ENCODE measurements at regions not wholly inside any gene's neighbourhood (a gene's known extent, or its start where the extent isn't known, plus 50 kb on each side); places are given as distances from the start of the nearest gene placed in this dataset.

- no peaks in the 10 kb centered on the region for H3K9me3 ChIP-seq
- H3K27me3 ChIP-seq, result no peaks in the 10 kb centered on the region
- TF ChIP-seq EP300 (IDR thresholded peaks at IDR 0.05) (no peak), POLR2AphosphoS5 (IDR thresholded peaks at IDR 0.05) (no peak), POLR2A (IDR thresholded peaks at IDR 0.05; ENCODE audit: low read depth) (no peak), CTCF (IDR thresholded peaks at IDR 0.05) (no peak)
- 64% methylated on average over 4 of the region's 4 CpGs for WGBS
- no peak overlapping the region for H3K4me3 ChIP-seq
- DNase-seq (ENCODE audit: extremely low spot score), result no peak
- no peak overlapping the region for H3K27ac ChIP-seq (replicated peaks in 1 of 4)
- peaks cover 0 to 10% (median under 1%) of the 10 kb centered on the region in 4 donors for H3K4me1 ChIP-seq
- H3K36me3 ChIP-seq, result no peaks in the 10 kb centered on the region
- intact Hi-C loops (cut with DNase I), result no loop called here
These were observed 237.3 kb upstream of the TUT7 start for GRCh38 chr9:86591472-86591871.

DNA sequence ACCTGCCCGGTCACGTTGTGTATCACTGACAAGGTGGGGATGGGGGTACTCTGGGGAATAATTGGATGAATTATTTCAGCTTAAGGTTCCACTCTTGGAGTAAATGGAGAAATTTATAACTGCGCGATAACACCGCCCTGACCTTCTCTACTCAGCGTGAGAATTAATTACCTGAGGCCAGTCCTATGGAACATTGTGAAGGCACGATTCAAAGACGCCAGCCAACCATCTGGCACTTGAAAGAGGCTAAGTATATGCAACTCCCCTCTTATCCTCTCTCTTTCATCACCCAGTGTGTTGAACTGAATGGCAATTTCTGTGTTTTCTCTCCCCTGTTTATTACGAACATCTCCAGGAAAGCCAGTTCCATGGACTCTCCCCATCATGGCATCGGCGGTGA is 235.5 kb upstream of the TUT7 start:
- 97% methylated on average over 11 of the region's 11 CpGs for WGBS
- H3K4me1 ChIP-seq, result peaks cover 0 to 23% (median 7%) of the 10 kb centered on the region in 4 donors
- no peak overlapping the region for H3K4me3 ChIP-seq
- no peaks in the 10 kb centered on the region for H3K36me3 ChIP-seq
- H3K9me3 ChIP-seq, result no peaks in the 10 kb centered on the region
- DNase-seq (ENCODE audit: extremely low spot score), result no peak
- H3K27me3 ChIP-seq, result no peaks in the 10 kb centered on the region
- no peak for TF ChIP-seq EP300 (IDR thresholded peaks at IDR 0.05)
- no peak for TF ChIP-seq POLR2AphosphoS5 (IDR thresholded peaks at IDR 0.05)
- no peak for TF ChIP-seq POLR2A (IDR thresholded peaks at IDR 0.05; ENCODE audit: low read depth)
- no peak for TF ChIP-seq CTCF (IDR thresholded peaks at IDR 0.05)
- no peak overlapping the region for H3K27ac ChIP-seq (replicated peaks in 1 of 4)
- intact Hi-C loops (cut with DNase I), result no loop called here

DNA sequence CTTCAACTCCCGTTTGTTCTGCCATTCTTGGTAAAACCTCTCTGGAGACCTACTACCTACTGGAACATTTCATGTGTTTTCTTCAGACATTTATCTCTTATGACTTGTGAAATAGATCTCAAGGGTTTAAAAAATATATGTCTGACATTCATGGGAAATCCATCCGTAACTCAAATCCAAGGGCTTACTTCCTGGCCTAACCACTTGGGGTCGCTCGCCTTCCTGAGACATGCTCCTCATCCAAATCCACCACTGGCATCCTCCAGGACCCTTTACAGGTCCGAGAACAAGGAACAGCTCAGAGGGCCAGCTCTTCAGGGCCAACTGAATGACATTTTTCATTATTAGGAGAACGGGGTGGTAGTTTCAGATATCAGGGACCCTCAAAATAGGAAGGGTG is 235.1 kb upstream of the TUT7 start:
- Histone ChIP-seq H3K36me3 (no peaks in the 10 kb centered on the region), H3K9me3 (no peaks in the 10 kb centered on the region), H3K4me3 (no peak overlapping the region), H3K27ac (replicated peaks in 1 of 4) (no peak overlapping the region), H3K4me1 (peaks cover 0 to 23% (median 7%) of the 10 kb centered on the region in 4 donors), H3K27me3 (no peaks in the 10 kb centered on the region)
- 95% methylated on average over 6 of the region's 6 CpGs for WGBS
- intact Hi-C loops (cut with DNase I), result no loop called here
- no peak for TF ChIP-seq POLR2A (IDR thresholded peaks at IDR 0.05; ENCODE audit: low read depth)
- TF ChIP-seq EP300 (IDR thresholded peaks at IDR 0.05), result no peak
- TF ChIP-seq CTCF (IDR thresholded peaks at IDR 0.05), result no peak
- TF ChIP-seq POLR2AphosphoS5 (IDR thresholded peaks at IDR 0.05), result no peak
- DNase-seq (ENCODE audit: extremely low spot score), result no peak

GRCh38 chr9:86586144-86586494 is 231.9 kb upstream of the TUT7 start:
- no peak for TF ChIP-seq POLR2AphosphoS5 (IDR thresholded peaks at IDR 0.05)
- no peak for TF ChIP-seq POLR2A (IDR thresholded peaks at IDR 0.05; ENCODE audit: low read depth)
- no peak for TF ChIP-seq CTCF (IDR thresholded peaks at IDR 0.05)
- no peak for TF ChIP-seq EP300 (IDR thresholded peaks at IDR 0.05)
- Histone ChIP-seq H3K27me3 (no peaks in the 10 kb centered on the region), H3K4me1 (peaks cover 0 to 16% (median 7%) of the 10 kb centered on the region in 4 donors), H3K27ac (replicated peaks in 1 of 4) (peak overlapping the region; percentile 48 to 71 (median 58)), H3K9me3 (no peaks in the 10 kb centered on the region), H3K4me3 (peak overlapping the region; percentile 19 to 42 (median 32)), H3K36me3 (no peaks in the 10 kb centered on the region)
- intact Hi-C loops (cut with DNase I), result no loop called here
- no peak for DNase-seq (ENCODE audit: extremely low spot score)

- TF ChIP-seq EP300 (IDR thresholded peaks at IDR 0.05) (no peak), POLR2A (IDR thresholded peaks at IDR 0.05; ENCODE audit: low read depth) (no peak), CTCF (IDR thresholded peaks at IDR 0.05) (no peak), POLR2AphosphoS5 (IDR thresholded peaks at IDR 0.05) (no peak)
- Histone ChIP-seq H3K27ac (replicated peaks in 1 of 4) (peak overlapping the region; percentile 48 to 71 (median 58)), H3K4me3 (peak overlapping the region; percentile 19 to 42 (median 32)), H3K9me3 (no peaks in the 10 kb centered on the region), H3K4me1 (peaks cover 0 to 15% (median 7%) of the 10 kb centered on the region in 4 donors), H3K36me3 (no peaks in the 10 kb centered on the region), H3K27me3 (no peaks in the 10 kb centered on the region)
- 48% methylated on average over 7 of the region's 7 CpGs for WGBS
- no peak for DNase-seq (ENCODE audit: extremely low spot score)
- intact Hi-C loops (cut with DNase I), result no loop called here
These were observed 231.4 kb upstream of the TUT7 start for GRCh38 chr9:86585422-86586143.

Measured in esophagus muscularis mucosa (tissue), 4 donors.